ENCODE measurements at regions not wholly inside any gene's neighbourhood (a gene's known extent, or its start where the extent isn't known, plus 50 kb on each side); places are given as distances from the start of the nearest gene placed in this dataset.

- Mint-ChIP-seq H3K4me3 (no peak overlapping the region), H3K36me3 (ENCODE audit: low read depth) (no peaks in the 10 kb centered on the region), H3K4me1 (ENCODE audit: low read depth) (peaks cover 8% of the 10 kb centered on the region), H3K9me3 (no peaks in the 10 kb centered on the region), H3K27ac (no peak overlapping the region), H3K27me3 (peaks cover 10% of the 10 kb centered on the region)
- intact Hi-C loops (cut with micrococcal nuclease), result no loop called here
Measured at GRCh38 chr1:221832151-221832550, 90.3 kb upstream of the DUSP10 start.

DNA sequence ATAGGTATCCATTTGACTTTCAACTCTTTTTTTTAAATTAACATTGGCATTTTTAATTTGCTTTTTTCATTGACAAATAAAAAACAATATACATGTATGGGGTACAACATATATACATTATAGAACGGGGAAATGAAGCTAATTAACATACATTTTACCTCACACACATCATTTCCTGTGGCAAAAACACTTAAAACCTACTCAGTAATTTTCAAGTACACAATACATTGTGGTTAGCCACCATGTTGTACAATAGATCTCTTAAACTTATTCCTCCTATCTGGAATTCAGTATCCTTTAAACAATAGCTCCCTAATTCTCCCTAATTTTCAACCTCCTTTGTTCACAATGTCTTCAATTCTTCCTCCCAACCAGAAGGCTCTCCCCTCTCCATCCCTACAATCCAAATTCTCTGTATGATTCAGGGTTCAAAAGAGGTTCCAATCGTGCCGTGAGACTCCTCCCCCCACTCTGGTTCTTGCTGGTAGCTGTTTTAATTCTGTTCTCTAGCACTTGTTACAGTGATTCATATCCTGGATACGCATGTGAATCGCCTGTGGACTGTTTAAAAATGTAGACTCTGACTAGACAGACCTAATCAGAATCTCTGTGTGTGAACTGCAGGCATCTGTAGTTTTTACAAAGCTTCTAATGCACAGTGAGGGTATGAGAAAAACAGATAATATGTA is 87.6 kb upstream of the DUSP10 start:
- Mint-ChIP-seq H3K27ac (no peak overlapping the region), H3K4me3 (no peak overlapping the region), H3K27me3 (peaks cover 6% of the 10 kb centered on the region), H3K9me3 (no peaks in the 10 kb centered on the region), H3K4me1 (ENCODE audit: low read depth) (peaks cover 23% of the 10 kb centered on the region), H3K36me3 (ENCODE audit: low read depth) (no peaks in the 10 kb centered on the region)
- intact Hi-C loops (cut with micrococcal nuclease), result no loop called here

DNA sequence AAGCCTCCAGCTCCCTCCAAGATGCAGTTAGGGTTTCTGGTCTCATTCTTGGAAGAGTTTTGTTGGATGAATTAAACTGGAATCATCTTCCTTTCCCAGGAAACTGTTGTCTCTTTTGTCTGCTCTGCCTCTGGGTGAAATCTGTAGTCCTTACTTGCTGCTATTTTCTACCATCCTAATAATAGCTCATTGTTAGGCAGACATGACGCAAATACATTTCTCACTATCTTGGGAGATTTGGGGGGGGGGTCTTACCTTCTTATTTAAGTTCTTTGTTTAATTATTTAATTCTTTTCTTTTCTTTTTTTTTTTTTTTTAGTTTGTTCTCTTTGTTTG is 85.4 kb upstream of the DUSP10 start:
- Mint-ChIP-seq H3K4me1 (ENCODE audit: low read depth) (peaks cover 23% of the 10 kb centered on the region), H3K9me3 (no peaks in the 10 kb centered on the region), H3K27ac (no peak overlapping the region), H3K4me3 (no peak overlapping the region), H3K36me3 (ENCODE audit: low read depth) (no peaks in the 10 kb centered on the region), H3K27me3 (peaks cover 9% of the 10 kb centered on the region)
- intact Hi-C loops (cut with micrococcal nuclease), result no loop called here

DNA sequence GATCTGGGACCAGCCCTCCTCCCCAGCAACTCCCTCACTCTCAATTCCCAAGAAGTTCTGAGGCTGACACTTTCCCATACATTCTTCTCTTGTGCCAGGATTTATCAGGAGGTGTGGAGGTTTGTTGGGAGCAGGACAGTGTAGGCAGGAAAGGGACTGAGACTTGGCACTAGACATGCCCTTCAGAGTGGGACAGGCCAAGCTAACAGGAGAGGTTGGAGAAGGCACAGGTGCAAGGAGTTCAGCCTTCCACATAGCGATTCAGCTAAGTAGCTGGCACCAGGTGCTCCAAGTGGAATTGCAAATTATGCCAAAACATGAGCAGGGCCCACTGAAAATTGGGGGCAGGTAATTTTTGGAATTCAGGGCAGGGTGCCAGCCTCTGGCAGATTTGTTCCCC is 83.0 kb upstream of the DUSP10 start:
- peaks cover 9% of the 10 kb centered on the region for H3K27me3 Mint-ChIP-seq
- no peaks in the 10 kb centered on the region for H3K9me3 Mint-ChIP-seq
- H3K36me3 Mint-ChIP-seq (ENCODE audit: low read depth), result no peaks in the 10 kb centered on the region
- no peak overlapping the region for H3K27ac Mint-ChIP-seq
- intact Hi-C loops (cut with micrococcal nuclease), result no loop called here
- no peak overlapping the region for H3K4me3 Mint-ChIP-seq
- peaks cover 23% of the 10 kb centered on the region for H3K4me1 Mint-ChIP-seq (ENCODE audit: low read depth)

GRCh38 chr1:221824025-221824424 is 82.1 kb upstream of the DUSP10 start:
- intact Hi-C loops (cut with micrococcal nuclease), result no loop called here
- Mint-ChIP-seq H3K27ac (no peak overlapping the region), H3K27me3 (peaks cover 6% of the 10 kb centered on the region), H3K4me1 (ENCODE audit: low read depth) (peaks cover 17% of the 10 kb centered on the region), H3K4me3 (no peak overlapping the region), H3K9me3 (no peaks in the 10 kb centered on the region), H3K36me3 (ENCODE audit: low read depth) (no peaks in the 10 kb centered on the region)

DNA sequence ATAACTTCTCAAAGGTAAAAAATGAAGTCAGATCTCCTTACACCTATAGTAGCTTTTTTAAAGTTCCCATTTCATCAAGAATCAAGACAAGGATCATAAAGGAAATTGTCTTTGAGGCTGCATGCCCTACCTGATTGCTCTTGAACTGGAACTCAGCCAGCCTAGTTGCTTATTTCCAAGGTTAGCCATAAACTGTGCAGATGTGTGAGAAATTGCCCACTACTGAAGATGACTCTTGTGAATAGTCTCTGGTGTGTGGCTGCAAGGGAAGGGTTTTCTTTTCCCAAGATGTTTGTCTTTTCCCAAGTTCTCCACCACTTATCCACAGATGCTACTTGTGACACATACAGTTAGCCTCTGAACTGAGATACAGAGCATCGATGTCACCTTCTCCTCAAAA is 81.7 kb upstream of the DUSP10 start:
- Mint-ChIP-seq H3K9me3 (no peaks in the 10 kb centered on the region), H3K27ac (no peak overlapping the region), H3K4me1 (ENCODE audit: low read depth) (peaks cover 17% of the 10 kb centered on the region), H3K4me3 (no peak overlapping the region), H3K36me3 (ENCODE audit: low read depth) (no peaks in the 10 kb centered on the region), H3K27me3 (peaks cover 3% of the 10 kb centered on the region)
- intact Hi-C loops (cut with micrococcal nuclease), result no loop called here

DNA sequence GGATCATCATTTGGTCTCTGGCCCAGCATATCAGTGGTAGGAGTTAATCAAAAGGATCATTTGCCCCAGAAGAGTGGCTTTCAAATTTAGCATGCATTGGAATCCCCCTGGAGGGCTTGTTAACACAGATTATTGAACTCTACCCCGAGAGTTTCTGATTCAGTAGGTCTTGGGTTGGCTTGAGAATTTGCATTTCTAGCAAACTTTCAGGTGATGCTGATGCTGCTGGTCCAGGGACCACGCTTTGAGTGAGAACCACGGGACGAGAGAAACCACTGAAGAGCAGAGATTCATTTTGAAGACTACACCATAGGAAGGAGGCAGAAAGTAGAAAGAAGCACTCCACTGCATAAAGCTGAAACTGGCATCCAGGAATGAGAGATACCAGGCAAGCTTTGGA is 81.3 kb upstream of the DUSP10 start:
- Mint-ChIP-seq H3K9me3 (no peaks in the 10 kb centered on the region), H3K4me1 (ENCODE audit: low read depth) (peaks cover 17% of the 10 kb centered on the region), H3K27ac (no peak overlapping the region), H3K4me3 (no peak overlapping the region), H3K36me3 (ENCODE audit: low read depth) (no peaks in the 10 kb centered on the region), H3K27me3 (peaks cover 3% of the 10 kb centered on the region)
- intact Hi-C loops (cut with micrococcal nuclease), result no loop called here

- Mint-ChIP-seq H3K27ac (no peak overlapping the region), H3K4me1 (ENCODE audit: low read depth) (peaks cover 17% of the 10 kb centered on the region), H3K36me3 (ENCODE audit: low read depth) (no peaks in the 10 kb centered on the region), H3K27me3 (peaks cover 3% of the 10 kb centered on the region), H3K9me3 (no peaks in the 10 kb centered on the region), H3K4me3 (no peak overlapping the region)
- intact Hi-C loops (cut with micrococcal nuclease), result no loop called here
Measured at GRCh38 chr1:221822591-221822990, 80.7 kb upstream of the DUSP10 start.

GRCh38 chr1:221816899-221817298 is 75.0 kb upstream of the DUSP10 start:
- no peaks in the 10 kb centered on the region for H3K4me1 Mint-ChIP-seq (ENCODE audit: low read depth)
- intact Hi-C loops (cut with micrococcal nuclease), result no loop called here
- H3K27ac Mint-ChIP-seq, result no peak overlapping the region
- no peak overlapping the region for H3K4me3 Mint-ChIP-seq
- peaks cover 3% of the 10 kb centered on the region for H3K27me3 Mint-ChIP-seq
- no peaks in the 10 kb centered on the region for H3K9me3 Mint-ChIP-seq
- H3K36me3 Mint-ChIP-seq (ENCODE audit: low read depth), result no peaks in the 10 kb centered on the region

DNA sequence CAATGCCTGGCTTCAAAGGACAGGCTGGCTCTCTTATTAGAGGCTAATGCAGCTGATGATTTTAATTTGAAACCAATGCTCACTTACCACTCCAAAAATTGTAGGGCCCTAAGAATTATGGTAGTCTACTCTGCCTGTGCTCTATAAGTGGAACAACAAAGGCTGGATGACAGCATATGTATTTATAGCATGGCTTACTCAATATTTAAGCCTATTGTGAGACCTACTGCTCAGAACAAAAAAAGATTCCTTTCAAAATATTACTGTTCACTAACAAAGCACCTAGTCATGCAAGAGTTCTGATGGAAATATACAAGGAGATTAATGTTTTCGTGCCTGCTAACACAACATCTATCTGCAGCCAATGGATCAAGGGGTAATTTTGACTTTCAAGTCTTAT is 73.8 kb upstream of the DUSP10 start:
- intact Hi-C loops (cut with micrococcal nuclease), result no loop called here
- no peak overlapping the region for H3K4me3 Mint-ChIP-seq
- H3K36me3 Mint-ChIP-seq (ENCODE audit: low read depth), result no peaks in the 10 kb centered on the region
- no peak overlapping the region for H3K27ac Mint-ChIP-seq
- H3K4me1 Mint-ChIP-seq (ENCODE audit: low read depth), result peaks cover 3% of the 10 kb centered on the region
- H3K27me3 Mint-ChIP-seq, result peaks cover 3% of the 10 kb centered on the region
- H3K9me3 Mint-ChIP-seq, result no peaks in the 10 kb centered on the region

DNA sequence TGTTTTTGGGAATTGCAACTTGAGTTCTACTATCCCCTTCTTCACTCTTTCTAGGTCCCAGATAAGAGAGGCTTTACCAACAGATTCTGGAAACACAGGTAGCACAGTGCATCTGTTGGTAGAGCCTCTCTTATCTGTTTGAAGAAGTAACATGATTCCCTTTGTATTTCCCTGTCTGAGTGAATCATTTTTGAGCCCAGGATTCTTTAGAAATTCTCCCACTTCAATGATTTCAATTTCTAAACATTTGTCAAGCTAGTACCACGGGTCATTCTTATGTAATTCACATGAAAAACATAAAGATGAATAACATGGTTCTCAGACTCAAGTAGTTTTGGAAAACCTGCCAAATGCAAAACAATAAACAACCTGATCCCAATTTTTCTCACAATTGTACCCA is 72.0 kb upstream of the DUSP10 start:
- Mint-ChIP-seq H3K4me1 (ENCODE audit: low read depth) (peaks cover 21% of the 10 kb centered on the region), H3K9me3 (no peaks in the 10 kb centered on the region), H3K27ac (no peak overlapping the region), H3K36me3 (ENCODE audit: low read depth) (no peaks in the 10 kb centered on the region), H3K4me3 (no peak overlapping the region), H3K27me3 (peaks cover 3% of the 10 kb centered on the region)
- intact Hi-C loops (cut with micrococcal nuclease), result no loop called here

- Mint-ChIP-seq H3K27me3 (peaks cover 3% of the 10 kb centered on the region), H3K9me3 (no peaks in the 10 kb centered on the region), H3K36me3 (ENCODE audit: low read depth) (no peaks in the 10 kb centered on the region), H3K4me1 (ENCODE audit: low read depth) (peaks cover 24% of the 10 kb centered on the region), H3K4me3 (no peak overlapping the region), H3K27ac (no peak overlapping the region)
- intact Hi-C loops (cut with micrococcal nuclease), result no loop called here
Measured at GRCh38 chr1:221812905-221813597, 71.2 kb upstream of the DUSP10 start.

DNA sequence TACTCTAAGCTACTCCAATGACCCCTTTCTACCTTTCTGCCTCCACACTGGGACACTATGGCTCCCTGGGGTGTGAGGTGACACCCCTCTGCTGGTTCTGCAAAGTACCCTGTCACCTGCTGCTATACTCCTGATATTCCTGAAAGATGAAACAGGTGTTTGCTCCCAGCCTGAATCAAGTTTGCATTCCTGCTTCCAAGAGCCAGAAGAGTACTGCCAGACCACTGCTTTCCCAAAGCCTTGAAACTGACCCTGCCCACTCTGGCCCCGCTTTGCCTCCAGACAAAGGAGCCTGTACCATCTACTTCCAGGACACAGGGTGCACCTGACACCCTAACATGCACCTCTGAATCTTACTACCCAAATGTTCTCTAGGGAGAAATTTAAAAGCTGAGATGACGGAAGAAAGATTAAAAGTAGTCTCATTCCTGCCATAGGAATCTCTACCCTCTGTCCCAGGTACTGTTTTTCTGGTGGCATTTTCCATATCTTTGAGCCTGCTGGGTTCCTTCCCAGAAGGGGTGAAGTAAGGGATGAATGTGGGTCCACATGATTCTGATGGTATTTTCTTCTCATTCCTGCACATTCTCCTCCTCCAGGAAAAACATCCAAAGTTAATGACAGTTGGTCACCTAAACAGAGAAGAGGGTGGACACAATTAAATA is 70.3 kb upstream of the DUSP10 start:
- no peaks in the 10 kb centered on the region for H3K36me3 Mint-ChIP-seq (ENCODE audit: low read depth)
- intact Hi-C loops (cut with micrococcal nuclease), result no loop called here
- no peak overlapping the region for H3K4me3 Mint-ChIP-seq
- peaks cover 24% of the 10 kb centered on the region for H3K4me1 Mint-ChIP-seq (ENCODE audit: low read depth)
- no peak overlapping the region for H3K27ac Mint-ChIP-seq
- peaks cover 3% of the 10 kb centered on the region for H3K27me3 Mint-ChIP-seq
- no peaks in the 10 kb centered on the region for H3K9me3 Mint-ChIP-seq

GRCh38 chr1:221810406-221810805 is 68.5 kb upstream of the DUSP10 start:
- no peaks in the 10 kb centered on the region for H3K36me3 Mint-ChIP-seq (ENCODE audit: low read depth)
- no peak overlapping the region for H3K4me3 Mint-ChIP-seq
- H3K9me3 Mint-ChIP-seq, result no peaks in the 10 kb centered on the region
- intact Hi-C loops (cut with micrococcal nuclease), result no loop called here
- H3K27ac Mint-ChIP-seq, result peak overlapping the region; percentile 61
- peaks cover 3% of the 10 kb centered on the region for H3K27me3 Mint-ChIP-seq
- peaks cover 24% of the 10 kb centered on the region for H3K4me1 Mint-ChIP-seq (ENCODE audit: low read depth)

Measured in dendritic cell treated with granulocyte-macrophage colony-stimulating factor and Interleukin-4, amounts not matched to agents 40 ng/mL and 50 ng/mL, for 4 days (primary cell).